ENCODE measurements at regions not wholly inside any gene's neighbourhood (a gene's known extent, or its start where the extent isn't known, plus 50 kb on each side); places are given as distances from the start of the nearest gene placed in this dataset.

- Histone ChIP-seq H3K56ac (replicated peaks; ENCODE audit: insufficient read length, low read depth, low read length) (no peak overlapping the region), H3K23ac (ENCODE audit: insufficient read length) (no peak overlapping the region), H2AFZ (ENCODE audit: low read length) (no peak overlapping the region), H4K20me1 (replicated peaks in 1 of 2; ENCODE audit: control insufficient read depth in 1 of 2, insufficient read depth in 2 of 2, low read length in 2 of 2) (no peaks in the 10 kb centered on the region), H3K27me3 (replicated peaks in 1 of 4; ENCODE audit: control insufficient read depth in 3 of 4, extremely low read depth in 1 of 4, insufficient read depth in 3 of 4, low read length in 3 of 4) (no peaks in the 10 kb centered on the region), H4K91ac (replicated peaks; ENCODE audit: insufficient read length, low read length) (no peak overlapping the region), H3K23me2 (ENCODE audit: low read depth, low read length) (no peaks in the 10 kb centered on the region), H3K4me2 (ENCODE audit: insufficient read depth in 1 of 2, low read depth in 2 of 2, low read length in 2 of 2) (no peak overlapping the region), H2BK120ac (replicated peaks; ENCODE audit: low read depth, low read length) (no peak overlapping the region), H4K8ac (ENCODE audit: extremely low read depth, insufficient read depth, low read length) (no peak overlapping the region), H3K27ac (ENCODE audit: low read depth, low read length) (no peak overlapping the region), H2BK15ac (ENCODE audit: low read length) (no peak overlapping the region), H3K79me1 (ENCODE audit: low read depth, low read length) (no peaks in the 10 kb centered on the region), H3K9me3 (ENCODE audit: insufficient read depth in 2 of 2, low read depth in 1 of 2, low read length in 1 of 2) (no peaks in the 10 kb centered on the region), H4K5ac (ENCODE audit: insufficient read length, low read depth, low read length) (no peak overlapping the region), H3K4me3 (ENCODE audit: extremely low read depth in 1 of 4, insufficient read depth in 2 of 4, low read depth in 3 of 4, low read length in 4 of 4) (no peak overlapping the region), H3K4me1 (replicated peaks in 1 of 4; ENCODE audit: control insufficient read depth in 3 of 4, insufficient read depth in 4 of 4, low read length in 3 of 4) (no peaks in the 10 kb centered on the region), H2BK12ac (ENCODE audit: low read depth, low read length) (no peak overlapping the region), H3K14ac (ENCODE audit: insufficient read length) (no peak overlapping the region), H2BK20ac (ENCODE audit: low read length) (no peak overlapping the region), H3K4ac (replicated peaks; ENCODE audit: insufficient read length, low read depth, low read length) (no peak overlapping the region), H2AK5ac (ENCODE audit: low read depth, low read length) (no peak overlapping the region), H2BK5ac (ENCODE audit: low read depth, low read length) (no peak overlapping the region), H3K36me3 (ENCODE audit: control insufficient read depth in 2 of 4, insufficient read depth in 4 of 4, low read length in 3 of 4) (no peaks in the 10 kb centered on the region), H3K79me2 (ENCODE audit: control insufficient read depth in 1 of 2, insufficient read depth in 2 of 2, low read length in 2 of 2) (no peaks in the 10 kb centered on the region), H3K18ac (ENCODE audit: extremely low read depth, low read length) (no peak overlapping the region), H3K9ac (replicated peaks in 1 of 4; ENCODE audit: extremely low read depth in 1 of 4, low read depth in 3 of 4, low read length in 3 of 4) (no peak overlapping the region)
- 85% methylated on average over 3 of the region's 3 CpGs; no CpG with 5 or more reads in 1 of the 2 experiments for WGBS, 2 experiments (ENCODE audit: extremely low coverage in 1 of 2, insufficient coverage in 1 of 2, insufficient read length in 1 of 2, insufficient replicate concordance in 2 of 2, low coverage in 1 of 2, low lambda C conversion rate in 2 of 2, missing lambda C conversion rate in 1 of 2)
- CTCF ChIA-PET (ENCODE audit: partially characterized antibody), result no interaction called here
- FAIRE-seq, result no peak
- POLR2A ChIA-PET (ENCODE audit: partially characterized antibody), result no interaction called here
- DNase-seq (ENCODE audit: low read depth in 1 of 2, low spot score in 2 of 2), result no peak
- TF ChIP-seq SUZ12 (IDR thresholded peaks at IDR 0.05; ENCODE audit: low read length) (no peak), SP4 (IDR thresholded peaks at IDR 0.05; ENCODE audit: low read length) (no peak), CTBP2 (IDR thresholded peaks at IDR 0.05; ENCODE audit: borderline replicate concordance, insufficient read depth, insufficient read length, low read length) (no peak)
These were observed 100.3 kb upstream of the ANKH start for GRCh38 chr5:14971873-14972272.

Data from H1 (cell line).